Endodermal cell (in vitro differentiated cells): ENCODE measurements at regions not wholly inside any gene's neighbourhood (a gene's known extent, or its start where the extent isn't known, plus 50 kb on each side); places are given as distances from the start of the nearest gene placed in this dataset.
"Not testable (repeated sequence)": the region's sequence is repeated elsewhere in the genome, so short reads cannot be mapped to it uniquely, and the experiment has no call there.

Experiments
- DNase-seq: peaks from one replicate; pipeline ENCODE4 v3.0.0-alpha.2; 2017
- H3K27ac ChIP-seq: 2 replicates; pipeline ENCODE4 v1.5.1; 2013; ENCODE audit warnings: mild to moderate bottlenecking, low read depth, low read length, moderate library complexity
- H3K27me3 ChIP-seq: 2 replicates; pipeline ENCODE4 v1.6.1; 2013; ENCODE audit warnings: mild to moderate bottlenecking, low read length, moderate library complexity; ENCODE audit not compliant: insufficient read depth, control insufficient read depth, poor library complexity, severe bottlenecking
- H3K36me3 ChIP-seq: 2 replicates; pipeline ENCODE4 v1.7.0; 2013; ENCODE audit warnings: mild to moderate bottlenecking, low read length, moderate library complexity; ENCODE audit not compliant: control insufficient read depth, insufficient read depth
- H3K4me1 ChIP-seq: one replicate; pipeline ENCODE4 v1.7.0; 2013; ENCODE audit warnings: low read length; ENCODE audit not compliant: control insufficient read depth, insufficient read depth
- H3K4me3 ChIP-seq: 2 replicates; pipeline ENCODE4 v1.5.1; 2013; ENCODE audit warnings: mild to moderate bottlenecking, low read length, moderate library complexity
- H3K9ac ChIP-seq: 2 replicates; pipeline ENCODE4 v1.6.1; 2013; ENCODE audit warnings: mild to moderate bottlenecking, low read length, moderate library complexity; ENCODE audit not compliant: poor library complexity, severe bottlenecking; ENCODE audit errors: extremely low read depth
- H3K9me3 ChIP-seq: 2 replicates; pipeline ENCODE4 v1.6.1; 2013; ENCODE audit warnings: mild to moderate bottlenecking, low read length, moderate library complexity; ENCODE audit not compliant: control insufficient read depth
- H3K27ac Mint-ChIP-seq: 2 replicates; pipeline ENCODE4 v1.8.0; 2020; ENCODE audit warnings: mixed read lengths
- H3K27me3 Mint-ChIP-seq: 2 replicates; pipeline ENCODE4 v1.8.0; 2021; ENCODE audit warnings: mild to moderate bottlenecking, mixed read lengths; ENCODE audit not compliant: insufficient read depth
- H3K36me3 Mint-ChIP-seq: 2 replicates; pipeline ENCODE4 v1.8.0; 2020; ENCODE audit warnings: low read depth, mixed read lengths
- H3K4me1 Mint-ChIP-seq: 2 replicates; pipeline ENCODE4 v1.8.0; 2020; ENCODE audit warnings: mixed read lengths
- H3K4me3 Mint-ChIP-seq: 2 replicates; pipeline ENCODE4 v1.8.0; 2020; ENCODE audit warnings: mild to moderate bottlenecking, moderate library complexity, mixed read lengths
- H3K9me3 Mint-ChIP-seq: 2 replicates; pipeline ENCODE4 v1.8.0; 2020; ENCODE audit warnings: mild to moderate bottlenecking, mixed read lengths
- CTCF ChIP-seq: fragments of 200-600 bp; sonication (generic); conservative IDR thresholded peaks from 2 replicates; pipeline ENCODE4 v1.5.0; 2021; ENCODE audit warnings: antibody characterized with exemption, mild to moderate bottlenecking
- WGBS, 2 experiments: methylation state at CpG; one replicate each; pipeline versions ENCODE4 v1.1.5 to v1.1.7; 2013; ENCODE audit warnings: missing lambda C conversion rate in 2 of 2, mixed read lengths in 1 of 2; ENCODE audit not compliant: insufficient coverage in 1 of 2, insufficient read length in 1 of 2; 5-methylcytosine and 5-hydroxymethylcytosine counted together

GRCh38 chr3:75502769-75503756 lies 161.1 kb upstream of the FRG2C start:
- Histone ChIP-seq H3K9me3 (peaks cover 94% of the 10 kb centered on the region), H3K9ac (peak overlapping the region; percentile 43), H3K36me3 (peaks cover 10% of the 10 kb centered on the region), H3K4me3 (peak overlapping the region; percentile 77)
- H3K27me3 ChIP-seq, H3K4me1 ChIP-seq, H3K27me3 Mint-ChIP-seq, H3K27ac ChIP-seq: not testable (repeated sequence)
- Mint-ChIP-seq H3K4me1 (peaks cover 38% of the 10 kb centered on the region), H3K4me3 (peak overlapping the region; percentile 32), H3K9me3 (peaks cover 95% of the 10 kb centered on the region), H3K36me3 (peaks cover 44% of the 10 kb centered on the region), H3K27ac (peak overlapping the region; percentile 87)
- TF ChIP-seq CTCF: peak; percentile 57
- WGBS, 2 experiments: 66 to 69% methylated on average over 15 to 18 of the region's 18 CpGs
- DNase-seq: peak; percentile 68

- no peak for DNase-seq
- Histone ChIP-seq H3K9ac (peak overlapping the region; percentile 13), H3K27me3 (no peaks in the 10 kb centered on the region), H3K9me3 (peaks cover 97% of the 10 kb centered on the region), H3K4me1 (peaks cover 3% of the 10 kb centered on the region), H3K27ac (no peak overlapping the region), H3K4me3 (peak overlapping the region; percentile 72), H3K36me3 (peaks cover 14% of the 10 kb centered on the region)
- Mint-ChIP-seq H3K4me1 (peaks cover 25% of the 10 kb centered on the region), H3K27me3 (no peaks in the 10 kb centered on the region), H3K4me3 (no peak overlapping the region), H3K36me3 (peaks cover 48% of the 10 kb centered on the region), H3K27ac (no peak overlapping the region), H3K9me3 (peaks cover 94% of the 10 kb centered on the region)
- no peak for TF ChIP-seq CTCF
- 91 to 94% methylated on average over 21 of the region's 21 CpGs for WGBS, 2 experiments
Observed at GRCh38 chr3:75506603-75507002, 157.5 kb upstream of the FRG2C start.

- peaks cover 97% of the 10 kb centered on the region for H3K9me3 ChIP-seq
- H3K27me3 Mint-ChIP-seq: not testable (repeated sequence)
- 87% methylated on average over 2 of the region's 2 CpGs; no CpG with 5 or more reads in 1 of the 2 experiments for WGBS, 2 experiments
Observed at GRCh38 chr3:75507956-75508355, 156.2 kb upstream of the FRG2C start.

More at GRCh38 chr3:75507956-75508355, 156.2 kb upstream of the FRG2C start:
- H3K27ac ChIP-seq, H3K4me1 ChIP-seq, DNase-seq, H3K9ac ChIP-seq, H3K4me3 Mint-ChIP-seq, H3K27ac Mint-ChIP-seq, H3K27me3 ChIP-seq: not testable (repeated sequence)
- Histone ChIP-seq H3K36me3 (peaks cover 20% of the 10 kb centered on the region), H3K4me3 (peak overlapping the region; percentile 75)
- Mint-ChIP-seq H3K36me3 (peaks cover 53% of the 10 kb centered on the region), H3K4me1 (peaks cover 12% of the 10 kb centered on the region), H3K9me3 (peaks cover 94% of the 10 kb centered on the region)
